ENCODE measurements at regions not wholly inside any gene's neighbourhood (a gene's known extent, or its start where the extent isn't known, plus 50 kb on each side); places are given as distances from the start of the nearest gene placed in this dataset.

DNA sequence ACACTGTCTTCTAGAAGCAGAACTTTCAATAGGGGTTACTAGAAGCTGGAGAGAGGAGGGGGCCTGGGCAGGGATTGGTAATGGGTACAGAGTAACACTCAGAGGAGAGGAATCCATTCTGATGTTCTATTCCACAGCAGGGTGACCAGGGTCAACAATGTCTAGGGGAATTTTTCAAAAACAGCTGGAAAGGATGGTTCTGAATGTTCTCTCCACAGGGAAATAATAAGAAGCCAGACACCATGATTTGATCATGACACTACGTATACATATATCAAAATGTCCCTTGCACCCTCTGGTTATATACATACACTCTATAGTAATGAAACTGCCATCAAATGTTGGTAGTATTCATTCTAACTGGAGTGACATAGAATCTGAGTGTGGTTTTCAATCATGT is 111.2 kb upstream of the TOP3B start:
- no peak for DNase-seq (ENCODE audit: low spot score)

DNA sequence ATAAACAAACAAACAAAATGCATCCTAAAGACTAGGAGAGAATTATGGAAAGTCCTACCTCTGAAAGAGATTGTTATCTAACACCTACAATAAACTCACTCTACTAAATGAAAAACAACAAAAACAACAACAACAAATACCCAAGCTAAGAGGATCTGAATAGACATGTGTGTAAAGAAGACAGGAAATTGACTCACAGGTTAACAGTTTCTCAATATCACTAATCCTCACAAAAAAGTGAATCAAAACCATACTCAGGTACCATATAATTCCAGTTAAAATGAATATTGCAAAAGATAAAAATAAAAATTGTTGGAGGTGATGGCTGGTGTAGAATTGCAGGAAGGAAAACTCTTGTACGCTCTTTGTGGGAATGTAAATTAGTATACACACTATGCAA is 110.4 kb upstream of the TOP3B start:
- no peak for DNase-seq (ENCODE audit: low spot score)

DNA sequence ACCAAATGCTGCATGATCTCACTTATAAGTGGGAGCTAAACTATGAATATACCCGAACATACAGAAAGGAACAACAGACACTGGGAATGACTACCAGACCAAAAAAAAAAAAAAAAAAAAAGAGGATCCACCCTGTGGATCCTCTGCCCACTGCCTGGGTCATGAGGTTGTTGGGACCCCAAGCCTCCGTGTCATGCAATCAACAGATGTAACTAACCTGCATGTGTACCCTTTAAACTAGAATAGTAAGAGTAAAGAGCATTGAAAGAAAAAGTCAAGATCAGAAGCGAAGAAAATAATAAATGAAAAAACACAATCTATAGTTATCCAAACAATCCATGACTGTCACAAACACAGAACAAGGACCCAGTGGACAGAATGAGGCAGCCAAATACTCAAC is 109.5 kb upstream of the TOP3B start:
- DNase-seq (ENCODE audit: low spot score) = no peak

DNA sequence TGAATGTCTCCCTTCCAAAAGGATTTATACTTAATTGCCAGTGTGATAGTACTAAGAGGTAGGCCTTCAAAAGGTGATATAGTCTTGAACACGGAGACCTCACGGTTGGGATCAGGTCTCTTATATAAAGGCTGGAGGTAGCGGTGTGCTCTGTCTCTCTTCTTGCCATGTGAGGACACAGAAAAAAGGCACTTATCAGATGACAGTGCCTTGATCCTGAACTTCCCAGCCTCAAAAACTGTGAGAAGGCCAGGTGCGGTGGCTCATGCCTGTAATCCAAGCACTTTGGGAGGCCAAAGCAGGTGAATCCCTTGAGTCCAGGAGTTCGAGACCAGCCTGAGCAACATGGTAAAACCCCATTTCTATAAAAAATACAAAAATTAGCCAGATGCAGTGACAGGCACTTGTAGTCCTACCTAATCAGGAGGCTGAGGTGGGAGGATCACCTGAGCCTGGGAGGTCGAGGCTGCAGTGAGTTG is 108.9 kb upstream of the TOP3B start:
- no peak for DNase-seq (ENCODE audit: low spot score)

DNA sequence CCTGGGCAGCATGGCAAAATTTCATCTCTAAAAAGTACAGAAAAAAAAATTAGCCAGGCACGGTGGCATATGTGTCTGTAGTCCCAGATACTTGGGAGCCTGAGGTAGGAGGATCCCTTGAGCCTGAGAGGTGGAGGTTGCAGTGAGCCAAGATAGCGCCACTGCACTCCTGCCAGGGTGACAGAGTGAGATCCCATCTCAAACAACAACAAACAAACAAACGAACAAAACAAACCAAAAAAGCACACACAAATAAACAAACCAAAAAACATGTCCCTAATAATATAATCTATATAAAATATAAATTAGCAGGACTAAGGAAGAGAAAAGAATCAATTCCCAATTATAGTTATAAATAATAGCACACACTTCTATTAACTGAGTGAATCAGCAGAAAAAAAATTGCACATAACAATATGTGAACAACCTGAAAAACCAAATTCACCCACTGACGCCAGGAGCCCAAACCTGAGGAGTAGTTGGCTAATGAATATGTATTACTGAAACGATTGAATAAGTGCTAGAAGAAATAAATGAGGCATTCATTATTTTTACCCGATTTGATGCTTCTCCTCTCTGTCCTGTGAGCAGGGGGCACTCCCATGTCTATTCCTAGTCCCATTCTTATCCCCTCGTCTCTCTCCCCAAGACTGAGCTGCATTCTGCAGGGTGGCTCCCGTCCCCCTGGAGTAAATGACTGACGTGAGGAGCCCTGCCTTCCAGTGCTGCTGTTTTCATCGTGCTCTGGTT is 108.2 kb upstream of the TOP3B start:
- DNase-seq (ENCODE audit: low spot score) = no peak

DNA sequence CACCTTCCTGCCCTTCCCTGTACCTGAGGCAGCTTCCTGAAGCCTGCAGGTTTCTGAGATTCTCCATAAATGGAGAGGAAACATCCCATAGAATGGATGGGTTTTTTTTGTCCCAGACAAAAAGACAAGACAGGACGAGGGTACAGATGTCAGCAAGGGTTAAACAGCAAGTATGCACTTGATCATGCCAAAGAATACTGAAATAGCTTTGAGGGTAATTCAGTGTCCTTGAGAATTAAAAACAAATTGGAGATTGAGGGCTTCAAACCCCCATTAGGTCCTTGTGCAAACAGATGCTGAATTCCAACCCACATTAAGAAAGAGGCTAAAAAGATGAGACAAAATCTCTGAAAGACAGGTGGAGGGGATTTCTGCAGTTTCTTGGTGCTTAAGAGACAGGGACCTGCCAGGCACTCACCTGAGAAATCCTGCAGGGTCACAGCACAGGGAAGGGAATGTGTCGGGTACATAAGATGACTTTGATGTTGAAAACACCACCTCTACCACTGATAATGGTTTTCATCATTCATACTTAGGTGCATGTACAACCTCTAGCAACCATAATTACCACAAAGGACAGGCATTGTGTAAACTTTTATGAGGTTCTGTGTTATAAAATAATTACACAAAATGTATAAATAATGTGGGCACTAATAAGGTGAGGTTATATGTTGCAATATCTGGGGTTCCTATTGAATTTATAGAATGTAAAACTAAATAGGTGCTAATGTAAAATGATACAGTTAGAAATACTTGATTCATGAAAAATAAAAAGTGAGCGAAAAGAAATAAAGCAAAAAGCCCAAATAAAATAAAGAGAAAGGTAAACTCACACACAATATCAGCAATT is 107.1 kb upstream of the TOP3B start:
- DNase-seq (ENCODE audit: low spot score) = no peak

DNA sequence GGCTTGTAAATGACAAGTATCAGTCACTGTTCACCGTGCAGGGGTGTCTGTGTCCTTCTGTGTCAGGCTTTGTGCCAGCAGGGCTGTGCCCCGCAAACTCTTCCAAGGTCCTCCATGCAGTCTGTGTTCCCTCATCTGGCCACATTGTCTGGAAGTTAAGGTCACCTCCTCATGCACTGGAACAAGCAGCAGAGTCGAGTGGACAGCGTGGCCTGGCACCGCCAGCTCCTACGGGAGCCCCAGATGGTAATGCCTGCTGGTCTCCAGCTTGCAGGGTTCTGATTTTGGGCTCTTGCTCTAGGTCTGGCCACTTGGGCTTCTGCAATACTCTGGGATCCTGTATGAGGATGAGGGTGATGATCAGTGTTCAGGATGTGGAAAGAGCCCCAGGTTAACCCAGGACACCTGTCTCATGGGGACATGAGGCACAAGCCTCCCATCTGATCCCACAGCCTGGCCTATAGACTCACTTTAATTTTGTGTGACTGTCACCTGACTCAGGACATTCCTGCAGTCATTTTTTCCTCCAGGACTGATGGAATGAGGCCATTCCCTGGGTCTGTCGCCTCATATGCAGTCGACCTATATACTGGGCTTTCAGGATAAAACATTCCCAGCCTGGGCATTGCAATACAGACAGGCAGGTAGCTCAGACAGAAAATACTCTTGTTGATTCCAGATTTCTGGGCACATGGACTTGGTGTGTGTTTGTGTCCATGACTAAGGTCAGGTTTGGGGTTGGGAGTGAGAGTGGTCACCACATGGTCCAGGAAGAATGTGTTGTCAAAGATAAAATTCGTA is 106.3 kb upstream of the TOP3B start:
- DNase-seq (ENCODE audit: low spot score) = no peak

DNA sequence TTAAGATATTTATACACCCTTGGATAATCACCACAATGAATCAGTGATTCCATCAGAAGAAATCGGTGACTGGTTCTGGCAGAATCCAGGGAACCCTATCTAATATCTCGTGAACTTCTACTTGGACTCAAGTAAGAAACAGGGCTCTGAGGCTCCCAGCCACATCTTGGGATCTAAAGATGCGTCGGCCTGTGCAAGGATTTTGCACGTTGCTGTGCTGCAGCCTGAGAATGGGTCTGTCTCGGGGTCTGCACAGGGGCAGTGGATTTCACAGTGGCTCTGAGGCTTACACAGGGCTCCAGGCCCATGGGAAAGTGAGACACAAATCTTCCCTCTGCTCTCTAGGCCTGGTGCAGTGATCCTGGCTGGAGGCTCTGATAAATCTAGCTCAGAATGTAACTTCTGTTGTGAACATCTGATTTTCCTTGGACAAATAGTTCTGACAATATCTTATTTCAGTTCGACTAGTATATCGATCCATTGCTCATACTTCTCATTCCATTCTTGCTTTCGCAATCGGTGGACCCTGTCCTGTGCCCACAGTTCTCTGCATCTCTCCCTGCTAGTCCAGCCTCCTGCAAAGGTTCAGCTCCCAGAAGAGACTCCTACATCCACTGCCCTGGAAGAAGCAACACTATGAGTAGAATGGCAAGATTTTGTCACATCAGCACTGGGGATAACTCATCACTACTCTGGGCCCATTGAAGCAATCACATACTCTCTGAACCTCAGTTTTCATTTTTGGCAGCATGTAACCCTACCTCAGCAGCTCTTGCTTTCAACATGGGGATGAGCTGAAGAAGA is 105.5 kb upstream of the TOP3B start:
- DNase-seq (ENCODE audit: low spot score) = no peak

DNA sequence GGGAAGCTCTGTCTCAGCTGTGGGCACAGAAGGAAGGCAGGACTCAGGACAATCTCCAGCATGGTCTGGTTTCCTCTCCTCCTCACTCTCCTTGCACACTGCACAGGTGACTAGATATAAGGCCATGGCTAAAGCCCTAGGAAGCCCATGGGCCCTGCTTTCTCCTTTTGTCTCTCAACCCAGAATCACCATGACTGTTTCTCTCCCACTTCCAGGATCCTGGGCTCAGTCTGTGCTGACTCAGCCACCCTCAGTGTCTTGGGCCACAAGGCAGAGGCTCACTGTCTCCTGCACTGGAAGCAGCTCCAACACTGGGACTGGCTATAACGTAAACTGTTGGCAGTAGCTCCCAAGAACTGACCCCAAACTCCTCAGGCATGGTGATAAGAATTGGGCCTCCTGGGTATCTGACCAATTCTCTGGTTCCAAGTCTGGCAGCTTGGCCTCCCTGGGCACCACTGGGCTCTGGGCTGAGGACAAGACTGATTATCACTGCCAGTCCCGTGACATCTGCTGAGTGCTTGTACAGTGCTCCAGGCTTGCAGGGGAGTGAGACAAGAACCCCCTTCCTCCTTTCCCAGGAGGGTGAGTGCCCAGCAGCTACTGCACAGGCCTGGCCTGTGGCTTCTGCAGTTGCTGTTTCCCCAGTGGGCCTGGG is 104.0 kb upstream of the TOP3B start:
- DNase-seq (ENCODE audit: low spot score) = no peak

DNA sequence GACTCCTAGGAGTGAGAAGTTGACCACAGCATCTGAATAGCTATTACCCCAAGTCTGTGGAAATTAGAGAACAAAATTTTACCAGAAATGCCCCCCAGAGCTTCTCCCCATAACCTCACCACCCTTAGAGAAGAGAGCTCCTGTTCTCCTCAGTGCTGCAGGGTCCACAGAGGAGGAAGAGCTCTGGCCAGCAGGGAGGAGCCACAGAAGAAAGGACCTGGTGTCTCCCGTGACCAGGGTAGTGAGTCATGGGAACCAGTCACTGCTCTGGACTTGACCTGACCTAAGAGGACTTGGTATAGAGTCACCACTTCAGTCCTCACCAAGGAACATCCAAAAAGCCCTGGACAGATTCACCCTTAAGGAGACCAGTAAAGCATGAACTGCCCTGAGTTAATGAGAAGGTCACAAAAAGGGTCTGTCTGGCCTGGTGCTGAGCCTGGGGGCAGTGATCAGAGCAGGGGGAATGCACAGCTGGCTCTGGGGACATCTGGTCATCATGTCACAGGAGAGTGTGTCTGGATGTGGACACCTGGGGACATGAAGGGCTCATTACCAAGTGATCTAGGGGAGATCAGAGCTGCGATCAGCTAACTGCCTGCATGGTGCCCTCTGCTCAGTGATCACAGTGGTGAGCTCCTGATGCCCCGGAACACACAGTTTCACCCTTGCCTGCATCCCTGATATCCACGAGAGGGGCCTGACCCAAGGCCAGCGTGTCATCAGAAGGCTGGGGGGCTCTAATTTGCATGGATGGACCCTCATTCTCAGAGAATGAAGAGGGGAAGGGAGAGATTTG is 103.3 kb upstream of the TOP3B start:
- DNase-seq (ENCODE audit: low spot score) = no peak

DNA sequence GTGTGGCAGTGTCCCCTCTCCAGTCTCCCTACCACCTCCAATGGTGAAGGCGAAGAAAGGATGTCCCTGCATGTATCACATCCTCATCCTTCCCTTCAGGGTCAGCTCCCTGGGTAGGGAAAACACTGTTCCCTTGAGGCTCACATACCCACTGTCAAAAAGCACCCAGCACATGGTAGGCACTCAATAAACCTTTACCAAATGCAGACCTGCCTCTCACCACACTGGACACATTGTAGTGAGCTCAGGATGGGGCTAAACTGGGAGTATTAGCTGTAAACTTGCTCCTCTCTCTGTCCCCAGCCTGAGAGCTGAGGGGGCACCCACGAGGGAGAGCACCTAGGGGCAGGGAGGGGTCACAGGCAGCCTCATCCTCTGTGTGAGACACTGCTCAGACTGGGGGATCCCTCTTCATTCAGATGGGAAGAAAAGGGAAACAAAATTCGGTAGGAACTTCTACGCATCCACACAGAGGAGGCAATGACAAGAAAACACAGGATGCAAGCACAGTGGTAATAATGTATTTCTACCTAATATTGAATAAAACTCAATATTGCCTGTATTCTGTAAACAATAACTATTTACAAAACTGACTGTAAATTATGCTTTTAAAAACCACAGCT is 101.6 kb upstream of the TOP3B start:
- DNase-seq (ENCODE audit: low spot score) = no peak

DNA sequence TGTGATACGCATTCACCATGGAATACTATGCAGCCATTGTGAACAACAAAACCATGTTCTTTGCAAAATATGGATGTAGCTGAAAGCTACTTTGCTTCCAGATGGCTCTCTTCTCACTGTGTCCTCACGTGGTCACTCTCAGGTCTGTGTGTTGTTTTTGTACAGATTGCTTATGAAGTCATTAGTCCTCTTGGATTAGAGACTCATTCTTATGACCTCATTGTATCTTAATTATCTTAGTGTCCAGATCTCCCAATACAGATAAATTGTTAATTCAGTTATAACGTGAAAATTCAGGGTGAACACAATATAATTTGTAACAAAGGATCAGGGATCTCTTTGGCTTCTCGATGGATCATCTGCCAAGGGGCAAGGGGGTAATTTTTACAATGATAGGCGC is 100.4 kb upstream of the TOP3B start:
- DNase-seq (ENCODE audit: low spot score) = no peak

DNA sequence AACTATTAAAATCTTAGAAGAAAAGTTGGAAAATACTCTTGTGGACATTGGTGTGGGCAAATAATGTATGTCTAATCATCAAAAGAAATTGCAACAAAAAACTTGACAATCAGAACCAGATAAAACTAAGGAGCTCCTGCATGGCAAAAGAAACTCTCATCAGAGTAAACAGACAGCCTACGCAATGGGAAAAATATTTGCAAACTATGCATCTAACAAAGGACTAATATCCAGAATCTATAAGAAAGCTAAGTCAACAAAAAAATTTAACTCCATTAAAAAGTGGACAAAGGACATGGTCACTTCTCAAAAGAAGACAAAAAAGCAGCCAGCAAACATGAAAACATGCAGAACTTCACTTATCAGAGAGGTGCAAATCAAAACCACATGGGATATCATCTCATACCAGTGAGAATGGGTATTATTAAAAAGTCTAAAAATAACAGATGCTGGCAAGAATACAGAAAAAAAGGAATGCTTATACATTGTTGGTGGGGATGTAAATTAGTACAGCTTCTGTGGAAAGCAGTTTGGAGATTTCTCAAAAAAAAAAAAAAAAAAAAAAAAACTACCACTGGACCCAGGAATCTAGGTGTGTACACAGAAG is 99.7 kb upstream of the TOP3B start:
- no peak for DNase-seq (ENCODE audit: low spot score)

DNA sequence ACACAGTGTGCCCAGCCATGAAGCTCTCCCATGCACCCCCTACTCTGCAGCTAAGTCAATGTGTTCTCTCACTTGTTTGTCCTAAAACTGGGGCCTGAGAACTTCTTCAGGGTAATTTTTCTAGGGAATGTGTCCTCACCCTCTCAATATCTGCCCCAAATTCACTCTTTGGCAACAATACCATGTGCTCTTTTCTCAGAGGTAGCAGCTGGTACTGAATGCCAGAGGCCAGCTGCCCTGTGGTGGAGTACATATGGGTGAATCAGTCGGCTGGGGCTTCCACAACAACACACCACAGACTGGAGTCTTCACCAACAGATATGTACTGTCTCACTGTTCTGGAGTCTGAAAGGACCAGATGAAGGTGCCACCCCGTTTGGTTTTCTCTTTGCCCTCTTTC is 97.7 kb upstream of the TOP3B start:
- peak; percentile 44 for DNase-seq (ENCODE audit: low spot score)

DNA sequence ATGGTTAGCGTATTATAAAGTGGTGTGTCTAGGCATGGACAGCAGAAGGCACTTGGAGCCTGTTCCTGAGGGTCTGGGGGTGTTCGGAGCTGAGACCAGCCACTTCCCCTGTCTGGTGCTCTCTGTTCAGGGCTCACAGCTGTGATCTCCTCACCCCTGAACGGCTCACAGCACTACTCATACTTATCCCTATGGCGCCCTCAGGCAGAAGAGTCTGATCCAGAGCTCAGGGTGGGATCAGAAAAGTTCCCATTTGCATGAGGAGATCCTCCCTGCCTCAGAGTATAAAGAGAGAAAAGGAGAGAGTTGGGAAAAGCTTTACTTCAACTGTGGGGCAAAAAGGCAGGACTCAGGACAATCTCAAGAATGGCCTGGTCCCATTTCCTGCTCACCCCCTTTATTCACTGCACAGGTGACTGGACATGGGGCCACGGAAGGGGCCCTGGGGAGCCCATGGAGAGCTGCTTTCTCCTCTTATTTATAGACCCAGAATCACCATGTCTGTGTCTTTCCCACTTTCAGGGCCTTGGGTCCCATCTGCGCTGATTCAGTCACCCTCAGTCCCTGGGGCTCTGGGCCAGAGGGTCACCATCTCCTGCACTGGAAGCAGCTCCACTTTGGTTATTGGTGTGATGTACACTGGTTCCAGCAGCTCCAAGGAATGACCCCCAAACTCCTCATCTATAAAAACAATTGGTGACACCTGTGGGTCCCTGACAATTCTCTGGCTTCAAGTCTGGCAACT is 97.0 kb upstream of the TOP3B start:
- no peak for DNase-seq (ENCODE audit: low spot score)

DNA sequence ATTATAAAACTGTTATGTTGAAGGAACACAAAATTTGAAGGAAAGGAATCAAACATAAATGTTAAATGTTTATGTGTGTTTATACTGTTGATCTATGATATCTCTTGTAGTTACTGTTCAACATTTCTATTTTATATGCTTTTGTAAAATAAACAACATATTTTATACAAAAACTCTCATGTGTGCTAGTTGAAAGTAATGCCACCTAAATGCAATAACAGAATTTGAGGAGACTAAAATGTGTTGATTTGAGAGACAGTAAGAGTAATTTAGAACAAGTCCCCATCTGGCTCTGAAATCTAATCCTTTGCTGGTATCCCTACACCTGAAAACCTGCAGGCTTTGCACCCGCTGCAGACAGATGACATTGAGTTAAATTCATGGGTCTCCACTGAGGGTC is 95.7 kb upstream of the TOP3B start:
- DNase-seq (ENCODE audit: low spot score) = no peak

DNA sequence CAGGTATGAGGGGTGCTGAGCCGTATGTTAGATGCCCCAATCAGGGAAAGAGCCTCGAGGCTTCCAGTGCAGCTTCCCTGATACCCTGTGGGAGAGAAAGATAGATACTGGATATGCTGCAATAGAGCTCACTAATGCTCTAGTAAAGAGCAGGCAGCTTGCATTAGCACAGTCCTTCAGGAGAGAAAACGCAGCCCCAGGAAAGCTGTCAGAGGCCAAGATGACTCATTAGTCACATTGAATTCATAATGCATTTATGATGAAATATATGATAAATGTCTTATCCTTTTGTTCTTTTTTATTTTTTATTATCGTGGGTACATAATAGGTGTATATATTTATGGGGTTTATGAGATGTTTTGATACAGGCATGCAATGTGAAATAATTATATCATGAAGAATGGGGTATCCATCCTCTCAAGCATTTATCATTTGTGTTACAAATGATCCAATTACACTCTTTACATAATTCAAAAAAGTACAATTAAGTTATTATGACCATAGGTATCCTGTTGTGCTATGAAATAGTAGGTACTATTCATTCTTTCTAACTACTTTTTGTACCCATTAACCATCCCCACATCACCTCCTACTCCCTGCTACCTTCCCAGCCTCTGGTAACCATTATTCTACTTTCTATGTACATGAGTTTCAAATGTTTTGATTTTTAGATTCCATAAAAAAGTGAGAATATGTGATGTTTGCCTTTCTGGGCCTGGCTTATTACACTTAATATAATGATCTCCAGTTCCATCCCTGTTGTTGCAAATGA is 94.5 kb upstream of the TOP3B start:
- DNase-seq (ENCODE audit: low spot score) = no peak

DNA sequence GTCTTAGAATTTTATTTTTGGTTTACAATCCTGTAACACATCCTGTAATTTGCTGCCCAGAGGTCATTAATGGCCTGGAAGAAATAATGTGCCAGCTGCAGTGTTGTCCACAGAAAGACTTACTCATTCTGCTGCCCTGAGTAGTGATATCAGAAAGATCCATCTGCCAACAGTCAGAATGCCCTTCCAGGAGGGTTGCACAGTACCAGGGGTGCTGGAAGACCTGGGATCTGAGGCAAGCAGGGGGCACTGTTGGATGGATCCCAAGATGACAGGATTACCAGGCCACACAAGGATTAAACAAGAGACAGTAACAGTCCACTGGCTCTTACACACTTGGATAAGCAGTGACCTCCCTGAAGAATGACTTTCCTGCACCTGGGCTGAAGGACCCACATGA is 93.8 kb upstream of the TOP3B start:
- DNase-seq (ENCODE audit: low spot score) = no peak
